Myocyte (in vitro differentiated cells): ENCODE measurements at regions not wholly inside any gene's neighbourhood (a gene's known extent, or its start where the extent isn't known, plus 50 kb on each side); places are given as distances from the start of the nearest gene placed in this dataset.
A peak's percentile ranks its signal among the peaks of the same experiment; 100 is the strongest.

ENCODE experiments used
- DNase-seq: peaks from one replicate; pipeline ENCODE4 v3.0.0-alpha.2; 2012; ENCODE audit warnings: low read depth

DNA sequence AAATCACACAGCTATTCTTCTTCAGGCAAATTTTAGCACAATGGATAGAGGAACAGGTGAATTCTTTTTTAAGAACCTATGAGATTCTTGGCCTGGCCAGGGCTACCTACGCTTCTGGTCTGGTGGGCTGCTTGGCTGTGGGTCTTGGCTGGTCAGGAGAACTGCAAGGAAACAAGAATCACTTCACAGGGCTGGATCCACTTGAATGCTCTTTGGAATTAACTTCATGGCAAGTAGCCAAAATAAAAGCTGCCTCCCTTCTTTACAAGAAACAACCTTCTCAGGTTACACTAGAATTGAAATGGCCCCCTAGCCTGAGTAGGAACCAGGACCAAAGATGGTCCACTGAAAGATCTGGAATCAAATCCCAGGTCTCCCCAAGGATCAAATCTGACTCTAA is 519.1 kb downstream of the IQCM start:
- peak; percentile 38 for DNase-seq

DNA sequence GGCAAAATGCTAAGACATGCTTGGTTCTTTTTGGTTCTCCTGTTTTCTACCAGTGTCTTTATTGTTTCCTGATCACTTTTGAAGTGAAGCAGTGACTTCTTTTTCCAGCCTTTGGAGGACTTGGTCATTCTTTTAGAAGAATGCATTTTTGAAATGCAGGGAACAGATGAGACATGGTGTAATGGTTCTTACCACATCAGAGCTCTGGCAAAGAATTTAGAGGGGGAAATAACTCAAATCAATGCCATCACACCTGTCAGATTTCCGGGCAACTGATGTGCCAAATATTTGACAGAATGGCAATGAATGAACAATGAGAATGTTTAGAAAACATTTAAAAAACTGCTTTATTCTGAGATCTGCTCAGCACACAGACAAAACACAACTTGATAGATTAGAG is 519.6 kb downstream of the IQCM start:
- DNase-seq = peak; percentile 35

DNA sequence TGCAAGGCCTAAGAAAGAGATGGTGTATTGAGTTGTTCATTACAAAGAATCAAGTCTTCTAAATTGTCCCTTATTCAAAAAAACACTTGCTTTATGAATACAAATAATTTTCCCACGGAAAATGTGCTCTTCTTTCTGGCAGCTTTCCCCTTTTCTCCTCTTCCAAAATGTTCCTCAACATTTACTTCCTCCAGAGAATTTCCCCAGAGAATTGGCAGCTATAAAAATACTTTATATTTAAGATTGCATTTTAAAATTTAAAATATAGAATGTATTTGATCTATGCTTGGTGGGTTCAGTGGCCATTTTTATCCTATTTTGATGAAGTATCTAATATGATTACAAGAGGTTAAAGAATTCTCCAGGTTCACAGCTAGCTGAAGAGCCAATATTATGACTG is 521.0 kb downstream of the IQCM start:
- DNase-seq = no peak

DNA sequence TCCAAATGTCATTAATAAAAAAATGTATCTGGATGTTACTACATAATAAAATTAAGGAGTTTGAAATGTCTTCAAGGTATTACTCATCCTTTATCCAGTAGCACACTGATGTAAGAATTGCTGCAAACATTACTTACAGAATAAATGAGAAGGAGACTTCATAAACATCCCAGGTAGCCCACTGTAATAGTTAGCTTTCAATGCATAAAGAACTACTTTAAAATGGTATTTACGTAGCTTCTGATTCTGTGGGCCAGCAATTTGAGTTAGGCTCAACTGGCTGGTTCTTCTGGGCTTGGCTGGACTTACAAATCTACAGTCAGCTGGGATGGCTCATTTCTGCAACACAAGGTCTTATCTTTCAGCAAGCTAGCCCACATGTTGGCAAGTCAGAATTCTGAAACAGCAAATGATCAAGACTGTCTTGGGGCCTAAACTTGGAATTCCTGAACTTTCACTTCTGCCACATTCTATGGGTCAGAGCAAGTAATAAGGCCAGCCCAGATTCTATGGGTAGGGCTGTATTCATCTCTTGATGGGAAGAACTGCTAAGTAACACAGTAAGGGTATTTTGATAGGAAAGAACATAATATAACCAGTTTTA is 522.5 kb downstream of the IQCM start:
- DNase-seq = no peak

DNA sequence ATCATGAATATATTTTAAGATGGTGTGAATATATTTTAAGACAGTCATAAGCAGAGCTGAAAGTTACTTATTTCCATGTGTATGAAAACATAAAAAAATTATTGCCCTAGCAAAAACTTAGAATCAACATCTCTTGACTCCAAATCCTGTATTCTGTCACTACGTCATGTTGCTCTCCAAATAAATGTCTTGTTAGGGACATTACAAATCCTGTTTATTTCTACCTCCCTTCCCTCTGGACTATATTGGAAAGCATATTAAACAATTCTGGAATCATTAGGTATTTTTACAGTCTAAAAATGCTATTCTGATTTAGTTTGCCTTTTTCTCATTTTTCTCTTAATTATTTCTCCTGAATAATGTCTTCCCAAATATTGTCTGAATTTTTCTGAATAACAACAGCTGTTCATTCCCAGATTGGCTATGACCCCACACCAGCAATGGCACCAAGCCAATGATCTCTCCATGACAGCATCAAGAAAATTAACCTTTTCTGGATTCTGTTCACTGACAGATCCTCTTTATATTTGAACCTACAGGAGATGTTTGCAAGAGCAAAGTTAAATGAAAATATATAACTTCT is 523.1 kb downstream of the IQCM start:
- DNase-seq = peak; percentile 75

DNA sequence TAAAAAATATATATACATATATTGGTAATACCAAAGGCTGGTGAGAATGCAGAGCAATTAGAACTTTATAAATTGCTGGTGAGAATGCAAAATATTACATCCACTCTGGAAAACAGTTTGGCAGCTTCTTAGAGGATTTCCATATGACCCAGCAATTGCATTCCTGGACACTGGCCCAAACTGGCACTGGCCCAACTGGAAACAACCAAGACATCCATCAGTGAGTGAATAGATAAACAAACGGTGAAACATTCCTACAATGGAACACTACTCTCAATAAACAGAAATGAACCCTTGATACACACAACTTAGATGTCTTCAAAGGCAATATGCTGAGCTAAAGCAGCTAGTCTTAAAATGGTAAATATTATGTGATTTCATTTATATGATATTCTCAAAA is 524.2 kb downstream of the IQCM start:
- peak; percentile 27 for DNase-seq

DNA sequence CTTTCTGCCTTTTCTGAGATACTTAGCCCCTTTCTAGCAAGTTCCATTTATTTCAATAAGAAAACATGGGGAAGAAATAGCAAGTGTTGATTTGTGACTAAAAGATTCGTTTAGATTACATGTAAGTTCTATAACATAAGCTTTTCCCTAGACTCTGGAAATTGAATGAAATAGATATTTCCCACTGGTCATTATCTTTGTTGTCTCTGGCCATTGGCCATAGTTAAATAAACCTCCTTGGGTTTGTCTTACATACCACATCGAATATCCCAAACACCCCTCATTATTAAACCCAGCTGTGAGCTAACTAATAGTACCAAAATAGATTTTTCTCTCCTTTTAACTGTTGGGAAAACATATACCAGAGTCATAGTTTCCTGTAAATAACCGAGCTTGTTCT is 534.8 kb downstream of the IQCM start:
- no peak for DNase-seq

DNA sequence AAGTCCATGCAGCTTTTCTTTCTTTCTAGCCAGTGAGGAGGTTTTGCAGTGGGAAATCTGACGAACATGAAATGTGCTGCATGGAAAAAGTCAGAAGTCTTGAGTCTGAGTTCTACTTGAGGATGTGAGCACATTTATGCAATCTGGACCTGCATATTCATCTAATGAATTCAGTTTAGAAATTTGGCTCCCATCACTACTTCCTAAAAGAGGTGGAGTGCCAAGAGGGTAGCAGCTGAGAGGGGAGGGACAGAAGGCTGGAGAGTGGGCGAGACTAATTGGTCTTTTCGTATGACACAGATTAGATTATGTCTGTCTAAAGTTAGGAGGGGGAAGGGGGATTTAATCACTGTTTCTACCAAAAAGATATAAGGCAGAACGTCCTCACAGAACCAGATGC is 535.9 kb downstream of the IQCM start:
- DNase-seq = no peak

DNA sequence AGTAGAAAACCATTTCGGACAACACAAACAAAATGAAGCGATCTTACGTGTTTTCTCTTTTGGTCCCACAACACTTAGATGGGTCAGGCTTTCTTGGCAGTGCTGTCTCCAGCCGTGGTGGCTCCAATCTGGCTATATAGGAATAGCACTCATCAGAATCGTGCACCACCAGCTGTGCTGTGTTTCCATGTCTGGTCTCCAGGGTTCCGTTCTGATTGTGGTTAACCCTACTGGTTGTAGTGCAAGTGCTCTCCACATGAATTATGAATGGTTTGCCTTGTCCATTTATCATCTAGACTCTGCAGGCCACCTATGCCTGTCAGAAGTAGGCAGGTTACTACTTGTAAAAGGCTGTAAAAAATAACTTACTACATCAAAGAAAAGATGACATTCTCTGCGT is 536.3 kb downstream of the IQCM start:
- DNase-seq = no peak

DNA sequence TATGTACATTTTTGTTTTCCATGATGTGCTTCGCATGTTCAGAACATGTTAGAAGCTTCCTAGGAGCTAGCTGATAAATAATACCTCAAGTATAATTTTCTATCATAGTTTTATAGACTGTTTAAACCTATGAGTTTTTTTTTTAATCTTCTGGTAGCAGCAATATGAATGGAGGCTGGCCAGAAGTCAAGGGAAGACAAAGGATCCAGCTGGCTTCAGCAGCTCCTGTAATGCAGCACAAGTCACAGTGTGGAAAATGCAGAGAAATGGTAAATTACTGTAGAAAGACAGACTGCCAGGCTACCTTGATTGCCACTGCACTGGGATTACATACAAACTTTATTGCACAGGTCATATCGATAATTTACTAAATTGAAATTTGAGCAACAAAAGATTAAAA is 537.9 kb downstream of the IQCM start:
- DNase-seq = no peak

DNA sequence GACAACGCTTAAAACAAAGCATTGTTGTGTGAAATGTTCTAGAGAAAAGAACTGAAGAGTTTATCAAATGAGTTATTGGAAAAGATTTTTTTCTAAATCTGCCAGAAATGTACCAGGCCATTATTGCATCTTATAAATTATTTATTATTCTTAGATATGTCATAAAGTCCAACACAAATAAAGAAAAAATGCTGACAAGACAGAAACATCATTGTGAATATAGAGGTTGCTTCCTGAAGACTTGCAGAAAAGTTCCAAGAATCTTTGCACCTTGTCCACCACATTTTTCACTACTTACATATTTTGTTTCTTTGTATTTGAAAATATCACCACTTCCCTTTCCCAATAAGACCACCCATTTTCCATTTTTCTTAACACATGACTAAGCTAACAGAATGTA is 545.8 kb downstream of the IQCM start:
- DNase-seq = no peak

DNA sequence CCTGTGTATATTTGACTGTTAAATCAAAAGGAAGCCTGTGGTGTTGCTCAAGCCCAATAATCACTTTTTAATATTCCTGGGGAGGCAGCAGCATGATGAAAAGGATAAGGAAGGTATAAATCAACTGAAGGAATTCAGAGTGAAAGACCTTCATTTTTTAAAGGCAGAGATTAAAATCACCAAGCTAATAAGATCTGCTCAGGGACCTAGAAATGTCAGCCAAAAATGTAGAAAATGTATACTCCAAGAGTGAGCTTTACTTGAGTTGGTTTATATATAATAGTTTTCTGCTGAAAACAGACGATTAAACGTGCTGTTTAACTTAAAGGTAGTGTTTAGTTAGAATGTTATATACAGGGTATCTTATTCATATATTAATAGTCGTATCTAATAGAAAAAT is 549.3 kb downstream of the IQCM start:
- no peak for DNase-seq

DNA sequence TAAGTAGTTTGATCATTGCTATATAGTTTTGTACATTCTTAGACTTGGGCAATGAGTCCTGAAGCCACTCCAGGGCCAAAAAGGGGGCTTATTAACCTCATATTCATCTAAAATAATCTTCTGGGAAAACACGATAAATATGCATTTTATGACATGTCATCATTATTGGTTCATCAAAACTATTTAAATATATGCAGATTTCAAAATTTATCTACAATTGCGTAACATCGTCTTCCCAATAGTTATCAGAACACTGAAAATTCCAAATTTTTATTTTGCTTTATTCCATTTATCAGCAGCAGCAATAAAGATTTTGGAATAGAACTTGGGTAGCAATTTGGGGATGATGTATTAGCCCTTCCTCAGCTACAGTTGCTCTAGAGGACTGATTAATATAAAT is 550.0 kb downstream of the IQCM start:
- no peak for DNase-seq

DNA sequence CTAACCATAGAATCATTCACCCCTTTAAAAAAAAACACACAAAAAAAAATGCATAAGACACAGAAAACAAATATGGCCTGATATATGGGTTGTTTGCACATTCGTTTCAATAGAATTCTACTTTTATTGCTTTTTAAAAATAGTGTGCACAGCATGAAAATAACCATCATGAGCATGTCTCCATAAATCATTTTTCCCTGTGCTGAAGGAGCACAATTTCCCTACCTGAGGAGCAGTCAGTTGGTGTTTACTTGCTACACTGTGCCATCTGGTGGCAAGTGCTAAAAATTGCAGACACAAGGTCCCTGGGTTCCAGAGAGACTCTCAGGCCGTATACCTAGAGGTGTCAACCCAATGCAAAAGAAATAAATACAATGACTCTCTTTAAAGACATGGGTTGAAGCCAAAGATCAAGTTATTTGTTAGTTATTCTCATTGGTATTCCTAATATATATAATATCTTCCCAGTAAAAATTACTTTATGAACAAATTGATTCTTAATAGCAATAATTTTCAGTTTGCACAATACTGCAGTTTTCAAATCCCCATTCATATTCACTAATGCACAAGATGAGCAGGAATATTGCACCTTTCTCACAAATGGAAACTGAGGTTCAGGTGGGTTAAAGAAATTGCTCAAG is 551.4 kb downstream of the IQCM start:
- peak; percentile 76 for DNase-seq

DNA sequence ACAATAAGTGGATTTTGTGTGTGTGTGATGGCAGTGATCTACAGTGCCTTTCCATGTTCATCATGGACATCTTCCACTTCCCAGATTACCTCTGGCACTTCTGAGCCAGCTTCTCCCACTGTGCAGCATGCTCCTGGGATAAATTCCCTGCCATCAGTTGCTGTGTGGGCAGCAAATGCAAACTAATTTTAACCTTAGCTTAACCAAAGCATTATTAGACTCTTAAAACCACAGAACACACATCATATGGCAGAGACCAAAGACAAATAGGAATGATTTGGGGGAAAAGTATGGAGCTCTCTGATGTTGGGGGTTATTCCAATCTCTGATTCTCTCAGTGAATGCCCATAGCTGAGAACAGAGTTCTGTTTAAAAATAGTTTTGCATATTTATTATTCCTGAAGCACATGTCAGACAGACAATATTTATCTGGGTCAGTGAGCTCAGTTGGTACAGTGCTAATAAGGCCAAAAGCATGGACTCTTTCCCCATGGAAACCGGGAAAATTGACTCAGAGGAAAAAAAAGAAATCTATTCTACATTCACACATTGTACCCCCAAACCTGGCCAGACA is 567.4 kb downstream of the IQCM start:
- peak; percentile 78 for DNase-seq

DNA sequence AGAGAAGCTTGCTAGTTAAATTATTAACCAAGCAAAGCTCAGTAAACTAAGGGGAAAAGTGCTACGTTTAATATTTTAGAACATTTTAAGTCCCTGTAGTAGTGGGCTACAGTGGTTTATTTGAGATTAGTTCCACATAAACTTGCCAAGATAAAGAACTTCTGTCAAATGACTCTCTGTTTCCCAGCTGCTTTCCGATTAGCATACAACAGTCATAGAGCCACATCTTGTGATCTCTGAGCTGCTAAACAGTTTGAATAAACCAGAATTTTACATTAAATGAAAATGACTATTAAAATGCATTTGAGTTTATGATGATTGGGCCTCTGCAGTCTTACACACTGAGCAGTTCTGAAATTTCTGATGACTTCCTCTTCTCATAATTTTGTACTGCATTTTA is 568.5 kb downstream of the IQCM start:
- DNase-seq = peak; percentile 28

DNA sequence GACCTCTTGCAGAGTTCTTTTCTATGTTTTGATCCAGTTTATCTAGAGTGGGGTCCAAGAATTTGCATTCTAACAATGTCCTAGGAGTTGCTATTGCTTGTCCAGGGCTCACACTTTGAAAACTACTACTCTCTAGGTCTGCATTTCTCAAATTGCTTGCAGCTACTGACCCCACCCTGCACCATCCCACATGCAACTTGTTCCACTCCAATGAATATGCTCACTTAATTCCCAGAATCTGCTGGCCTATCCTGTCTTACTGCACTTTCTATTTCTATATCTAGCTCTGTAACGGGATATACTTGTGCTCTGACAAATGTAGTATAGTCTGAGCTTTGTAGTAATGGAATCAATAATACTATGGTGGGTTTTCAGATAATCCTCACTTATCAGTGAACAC is 570.3 kb downstream of the IQCM start:
- DNase-seq = peak; percentile 5

DNA sequence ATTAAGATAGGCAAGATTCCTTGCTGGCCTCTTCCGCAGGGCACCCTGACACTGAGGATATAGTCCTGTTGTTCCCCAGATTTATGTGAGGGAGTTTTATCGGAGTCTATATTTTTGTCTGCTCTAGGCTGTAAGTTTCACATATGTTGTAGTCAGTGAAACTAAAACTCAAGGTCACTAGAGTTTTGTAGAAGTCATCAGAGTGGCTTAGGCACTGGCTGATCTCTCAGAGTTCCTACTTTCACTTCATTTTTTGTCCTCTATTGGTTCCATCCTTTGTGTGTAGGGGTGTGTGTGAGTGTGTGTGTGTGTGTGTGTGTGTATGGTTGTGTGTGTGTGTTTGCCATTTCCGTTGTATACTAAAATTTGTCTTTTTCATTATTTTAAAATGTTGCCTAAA is 577.5 kb downstream of the IQCM start:
- DNase-seq = no peak

DNA sequence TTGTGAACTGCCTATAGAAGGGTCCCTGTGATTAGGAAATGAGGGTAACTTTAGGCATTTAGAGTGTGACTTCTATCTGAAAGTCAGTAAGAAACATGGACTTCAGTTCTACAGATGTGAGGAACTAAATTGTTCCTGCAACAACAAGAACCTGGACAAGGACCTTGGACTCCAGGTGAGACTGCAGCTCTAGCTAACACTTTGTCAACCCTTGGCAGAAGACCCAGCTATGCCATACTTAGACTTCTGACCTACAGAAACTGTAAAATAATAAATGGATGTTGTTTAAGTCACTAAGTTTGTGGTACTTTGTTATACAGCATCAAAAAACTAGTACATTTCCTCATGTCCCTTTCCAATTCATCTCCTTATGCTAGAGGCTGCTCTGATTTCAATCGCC is 580.8 kb downstream of the IQCM start:
- no peak for DNase-seq

DNA sequence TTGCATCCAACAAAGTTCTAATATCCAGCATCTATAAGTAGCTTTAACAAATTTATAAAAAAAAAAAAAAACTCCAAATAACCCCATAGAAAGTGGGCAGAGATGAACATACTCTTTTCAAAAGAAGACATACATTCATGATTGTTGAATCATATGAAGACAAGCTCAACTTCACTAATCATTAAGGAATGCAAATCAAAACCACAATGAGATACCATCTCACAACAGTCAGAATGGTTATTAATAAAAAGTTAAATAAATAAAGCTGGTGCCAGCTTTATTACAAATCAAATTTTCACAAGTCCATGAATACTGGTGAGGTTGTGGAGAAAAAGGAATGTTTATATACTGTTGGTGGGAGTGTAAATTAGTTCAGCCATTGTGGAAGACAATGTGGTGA is 592.0 kb downstream of the IQCM start:
- DNase-seq = peak; percentile 45

DNA sequence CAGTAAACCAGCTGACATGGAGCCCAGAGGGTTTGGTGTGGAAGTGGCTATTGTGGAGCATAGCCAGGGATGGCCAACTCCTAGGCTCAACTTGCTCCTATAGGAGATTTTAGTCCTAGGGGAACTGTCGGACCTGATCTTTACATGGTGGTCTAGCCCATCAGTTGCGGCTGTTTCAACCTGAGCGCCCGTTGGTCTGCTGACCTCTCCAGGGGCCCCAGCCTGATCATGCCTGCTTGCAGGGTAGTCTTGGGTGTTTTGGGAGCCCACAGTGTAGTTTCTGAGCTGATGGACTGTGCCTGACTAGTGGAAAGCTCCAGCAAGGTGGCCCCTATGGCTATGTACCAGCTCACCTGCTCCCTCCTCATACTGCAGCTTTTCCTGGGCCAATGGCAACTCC is 597.0 kb downstream of the IQCM start:
- no peak for DNase-seq

DNA sequence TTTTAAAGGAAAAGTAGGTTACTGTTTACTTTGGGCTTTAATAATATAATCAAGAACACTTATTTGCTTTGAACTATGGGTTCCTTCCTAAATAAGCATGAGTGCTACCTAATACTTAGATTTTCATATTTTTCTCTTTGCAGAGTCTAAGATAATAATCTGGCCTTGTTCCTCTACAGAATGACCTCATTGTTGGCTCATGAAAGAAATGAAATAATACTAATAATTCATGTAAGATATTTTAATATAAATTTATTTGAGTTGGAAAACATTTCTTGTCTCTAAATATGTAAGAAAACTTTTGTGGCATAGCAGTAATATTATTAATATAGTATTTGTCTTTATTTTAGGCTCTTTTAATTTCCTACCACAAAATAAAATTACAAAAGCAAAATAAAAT is 601.3 kb downstream of the IQCM start:
- no peak for DNase-seq

DNA sequence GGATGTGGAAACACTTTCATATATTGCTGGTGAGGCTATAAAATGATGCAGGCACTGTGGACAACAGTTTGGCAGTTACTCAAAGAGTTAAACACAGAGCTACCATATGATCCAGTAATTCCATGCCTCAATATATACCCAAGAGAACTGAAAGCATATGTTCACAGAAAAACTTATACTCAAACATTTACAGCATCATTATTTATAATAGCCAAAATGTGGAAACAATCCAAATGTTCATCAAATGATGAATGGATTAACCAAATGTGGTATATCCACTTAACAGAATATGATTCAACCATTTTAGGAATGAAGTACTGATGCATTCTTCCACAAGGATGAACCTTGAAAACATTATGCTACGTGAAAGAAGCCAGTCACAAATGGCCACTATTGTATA is 603.8 kb downstream of the IQCM start:
- DNase-seq = no peak
